Islet of Langerhans (tissue), 1 donor: ENCODE measurements at regions not wholly inside any gene's neighbourhood (a gene's known extent, or its start where the extent isn't known, plus 50 kb on each side); places are given as distances from the start of the nearest gene placed in this dataset.
"Not testable (repeated sequence)": the region's sequence is repeated elsewhere in the genome, so short reads cannot be mapped to it uniquely, and the experiment has no call there.

ENCODE experiments used
- FAIRE-seq: peaks from one replicate; lab custom pipeline; 2011; peaks lifted over from hg19 to GRCh38; lab: Jason Lieb, UNC

DNA sequence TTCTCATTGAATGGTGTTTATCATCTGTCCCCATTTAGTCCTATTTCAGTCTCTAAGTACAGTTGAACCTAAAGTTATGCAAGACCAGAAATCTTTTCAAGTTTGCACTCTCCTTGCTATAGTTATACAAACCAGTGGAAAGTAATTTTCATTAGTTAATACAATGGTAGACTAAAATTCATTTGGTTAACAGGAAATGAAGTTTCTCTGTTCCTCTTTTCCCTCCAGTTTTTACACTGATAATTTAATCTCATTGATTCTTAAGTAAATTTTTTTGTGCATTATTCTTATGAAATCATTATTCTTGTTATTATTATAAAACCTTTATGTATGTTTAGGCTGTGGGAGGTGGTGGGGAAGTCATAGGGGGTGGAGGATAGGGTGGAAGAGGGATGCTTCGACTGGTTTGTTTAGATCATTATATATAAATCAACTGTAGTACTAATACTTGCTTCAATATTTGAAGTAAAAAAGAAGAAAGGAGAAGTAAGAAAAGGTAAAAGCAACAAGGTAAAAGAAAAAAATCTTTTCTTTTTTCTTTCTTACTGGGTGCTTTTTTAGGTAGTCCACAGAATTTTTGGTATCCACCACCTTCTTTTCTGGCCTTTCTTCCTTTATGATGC lies 104.1 kb downstream of the GPR85 start:
- no peak for FAIRE-seq

DNA sequence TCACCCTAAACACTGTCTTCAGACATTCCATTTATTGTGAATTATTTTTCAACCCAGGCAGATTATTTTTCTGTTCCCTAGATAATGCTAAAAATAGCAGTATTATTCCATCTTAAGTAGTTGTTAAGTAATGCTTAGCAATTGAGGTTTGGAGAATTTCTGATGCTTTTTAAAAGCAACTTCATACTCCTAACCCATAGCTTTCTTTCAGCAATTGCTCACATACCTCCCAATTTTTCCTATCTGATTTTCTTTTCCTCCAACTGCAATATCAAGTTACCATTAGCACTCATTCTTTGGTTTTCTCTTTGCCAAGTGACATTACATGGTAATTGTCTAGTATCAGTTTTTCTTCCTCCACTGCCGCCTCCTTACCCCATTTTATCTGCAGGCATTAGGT lies 104.7 kb downstream of the GPR85 start:
- no peak for FAIRE-seq

DNA sequence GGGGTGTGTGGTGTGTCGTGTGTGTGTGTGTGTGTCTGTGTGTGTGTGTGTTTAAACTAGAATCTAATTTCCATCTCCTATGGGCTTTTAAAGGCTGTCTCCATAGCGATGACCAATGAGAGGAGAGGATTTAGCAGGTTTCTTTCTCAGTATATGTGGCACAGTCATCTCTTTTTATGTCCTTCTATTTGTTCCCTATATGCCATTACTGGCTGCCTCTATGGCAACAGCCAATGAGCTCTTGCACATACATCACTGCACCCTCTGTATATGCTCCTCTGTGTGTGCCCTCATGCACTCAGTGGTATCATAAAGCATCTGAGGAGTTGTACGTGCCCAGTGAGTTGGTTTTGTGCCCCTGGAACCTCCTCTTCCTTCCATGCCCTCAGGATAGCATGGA lies 107.6 kb downstream of the GPR85 start:
- FAIRE-seq = not testable (repeated sequence)

DNA sequence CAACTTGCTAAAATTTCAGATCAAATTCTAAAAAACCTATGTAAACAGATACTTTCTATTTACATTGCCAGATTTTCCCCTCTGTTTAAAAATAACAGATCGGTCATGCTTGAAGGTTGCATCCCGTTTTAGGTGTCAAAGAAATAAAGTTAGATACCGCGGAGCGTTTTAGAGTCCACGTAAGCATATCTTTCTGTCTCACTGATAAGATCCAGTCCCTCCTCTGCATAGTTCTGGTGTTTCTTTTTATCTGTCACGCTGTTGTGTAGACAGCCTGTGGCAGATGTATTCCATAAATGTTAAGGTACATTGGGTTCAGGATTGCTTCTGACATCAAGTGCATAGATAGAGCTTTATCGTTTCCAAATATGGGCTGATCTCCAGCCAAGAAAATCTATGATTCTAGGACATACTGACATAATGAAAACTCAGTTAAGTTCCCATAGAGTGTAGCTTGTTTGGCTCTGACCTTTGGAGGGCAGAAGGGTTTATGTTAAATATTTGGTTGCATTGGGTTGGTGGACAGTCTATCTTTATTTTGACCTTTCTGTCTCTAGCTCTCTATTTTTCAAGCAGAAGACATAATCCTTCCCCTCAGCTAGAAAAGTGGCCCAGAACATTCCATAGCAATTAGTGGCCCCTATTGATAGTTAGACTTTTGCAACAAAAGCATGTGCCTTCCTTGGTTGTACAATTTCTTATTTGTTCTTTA lies 109.2 kb downstream of the GPR85 start:
- peak; percentile 24 for FAIRE-seq

DNA sequence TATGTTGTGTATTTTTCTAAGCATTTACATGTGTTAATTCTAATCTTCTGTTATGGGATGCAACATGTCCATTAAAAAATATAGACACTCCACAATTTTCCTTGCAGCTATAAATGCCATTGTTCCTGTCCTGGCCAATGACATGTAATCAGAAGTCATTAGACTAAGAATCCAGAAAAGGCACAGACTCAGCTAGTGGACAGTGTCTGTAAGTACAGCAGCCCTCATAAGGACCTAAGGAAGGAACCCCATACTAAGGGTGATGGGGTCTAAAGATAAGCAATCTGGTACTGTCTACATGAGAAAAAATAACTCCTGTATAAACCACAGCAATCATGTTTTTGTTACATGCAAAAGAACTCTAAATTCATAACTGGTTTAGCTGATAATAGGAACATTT lies 115.9 kb downstream of the GPR85 start:
- FAIRE-seq = no peak

DNA sequence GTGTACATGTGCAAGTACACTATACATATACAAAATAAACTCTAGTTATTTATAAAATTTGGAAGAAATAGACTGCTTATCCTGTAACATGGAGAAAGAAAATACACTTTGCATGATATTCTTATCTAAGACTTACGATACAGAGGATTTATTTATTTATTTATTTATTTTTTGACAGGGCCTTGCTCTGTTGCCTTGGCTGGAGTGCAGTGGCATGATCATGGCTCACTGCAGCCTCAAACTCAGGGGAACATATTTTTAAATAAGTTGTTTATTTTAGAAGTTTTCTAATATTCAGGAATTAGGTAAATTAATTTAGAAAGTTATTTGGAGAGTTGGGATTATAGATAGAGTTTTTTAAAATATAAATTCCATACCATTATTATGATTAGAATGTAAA lies 116.7 kb downstream of the GPR85 start:
- FAIRE-seq = no peak

DNA sequence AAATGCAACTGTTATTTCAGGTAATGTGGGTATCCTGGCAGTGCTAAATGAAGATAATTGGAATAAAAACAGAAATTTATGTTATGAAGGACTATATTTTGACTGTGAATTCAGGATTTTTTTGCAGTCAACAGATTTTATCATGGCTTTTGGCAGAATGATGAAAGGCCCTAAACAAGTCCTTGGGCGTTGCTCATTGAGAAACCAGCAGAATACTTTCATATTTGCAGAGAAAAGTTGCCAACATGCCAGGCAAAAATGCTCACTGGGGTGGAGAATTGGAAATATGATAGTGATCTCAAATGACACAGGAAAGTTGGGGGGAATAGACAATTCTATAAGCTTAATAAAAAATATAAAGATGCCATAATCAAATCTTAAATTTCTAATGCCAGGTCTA lies 121.1 kb downstream of the GPR85 start:
- FAIRE-seq = no peak

DNA sequence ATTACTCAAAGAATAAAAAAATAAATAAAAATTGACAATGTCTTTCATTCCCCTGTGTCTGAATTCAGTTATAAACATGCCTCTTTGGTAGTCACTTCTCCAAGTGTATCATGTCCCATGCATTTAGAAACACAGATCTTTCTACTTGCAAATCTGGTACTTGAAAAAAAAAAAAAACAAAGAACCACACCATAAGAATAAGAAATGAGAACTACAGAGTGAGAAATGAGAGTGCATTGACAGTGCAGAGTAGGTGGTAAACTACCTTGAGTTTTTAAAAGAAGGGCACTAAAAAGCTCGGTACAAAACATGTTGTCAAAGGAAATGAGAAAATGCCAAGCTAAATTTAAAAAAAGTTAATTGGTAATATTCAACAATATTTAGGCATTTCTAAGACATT lies 123.0 kb downstream of the GPR85 start:
- FAIRE-seq = no peak

DNA sequence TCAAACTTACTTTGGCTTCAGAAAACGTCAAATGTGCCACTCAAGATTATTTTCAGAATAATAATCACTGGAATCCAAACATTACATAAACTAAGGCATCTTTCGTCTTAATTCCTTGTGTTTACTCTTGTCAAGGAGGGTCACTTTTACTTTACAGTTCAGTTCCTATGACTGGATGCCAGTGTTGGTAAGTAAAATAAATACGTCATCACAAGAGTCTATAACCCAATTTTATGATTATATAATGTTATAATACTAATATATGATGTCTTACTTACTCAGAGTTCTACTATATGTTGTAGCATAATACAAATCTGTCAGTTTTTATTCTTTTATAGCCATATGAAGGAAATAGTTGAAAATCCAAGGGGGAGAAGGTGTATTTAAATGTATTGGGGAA lies 123.8 kb downstream of the GPR85 start:
- no peak for FAIRE-seq

DNA sequence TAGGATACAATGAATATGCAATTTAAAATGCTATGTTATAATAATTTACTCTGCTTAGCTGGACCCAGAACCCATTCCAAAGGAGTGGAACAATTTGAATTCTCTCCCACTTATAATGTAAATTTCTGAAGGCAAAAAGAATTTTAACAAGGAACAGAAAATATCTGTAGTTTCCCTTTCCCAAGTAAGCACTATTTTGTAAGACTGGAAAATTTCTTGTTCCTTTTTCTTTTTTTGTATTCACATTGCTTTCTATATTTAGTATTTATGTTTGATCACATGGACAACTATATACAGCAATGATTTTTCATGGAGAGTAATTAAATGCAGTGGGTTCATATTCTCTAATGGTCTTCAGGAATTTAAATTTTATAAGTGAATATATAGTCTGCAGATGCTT lies 127.4 kb downstream of the GPR85 start:
- FAIRE-seq = no peak

DNA sequence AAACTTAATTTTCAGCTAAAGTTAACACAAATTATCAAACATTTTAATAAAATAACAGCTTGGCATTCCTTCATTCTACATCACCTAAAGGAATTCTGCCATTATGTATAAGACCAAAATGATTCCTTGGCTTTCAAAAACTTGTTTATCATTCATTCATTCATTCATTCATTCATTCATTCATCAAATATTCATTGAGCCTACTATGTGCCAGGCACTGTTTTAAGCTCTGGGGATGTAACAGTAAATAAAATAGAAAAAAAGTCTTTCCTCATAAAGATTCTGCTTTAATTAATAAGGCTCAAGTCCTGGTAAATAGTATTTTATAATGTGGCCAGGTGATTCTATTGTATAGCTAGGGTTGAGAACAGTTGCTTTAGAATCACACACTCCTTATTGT lies 127.9 kb downstream of the GPR85 start:
- no peak for FAIRE-seq

DNA sequence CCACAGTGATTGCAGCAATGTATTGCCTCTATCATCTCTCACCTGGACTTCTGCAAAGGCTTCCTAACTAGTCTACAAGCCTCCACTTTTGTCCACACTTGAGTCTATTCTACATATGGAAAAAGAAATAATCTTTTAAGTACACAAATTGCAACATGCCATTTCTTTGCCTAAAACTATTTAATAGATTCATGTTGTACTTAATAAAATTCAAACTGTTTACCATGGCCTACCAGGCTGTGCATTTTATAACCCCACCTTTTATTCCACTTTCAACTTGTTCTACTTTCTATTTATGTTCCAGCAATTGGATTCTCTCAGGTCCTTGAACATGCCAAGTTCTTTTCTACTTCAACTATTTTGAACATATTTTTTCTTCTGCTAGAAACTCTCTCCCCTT lies 128.7 kb downstream of the GPR85 start:
- no peak for FAIRE-seq

DNA sequence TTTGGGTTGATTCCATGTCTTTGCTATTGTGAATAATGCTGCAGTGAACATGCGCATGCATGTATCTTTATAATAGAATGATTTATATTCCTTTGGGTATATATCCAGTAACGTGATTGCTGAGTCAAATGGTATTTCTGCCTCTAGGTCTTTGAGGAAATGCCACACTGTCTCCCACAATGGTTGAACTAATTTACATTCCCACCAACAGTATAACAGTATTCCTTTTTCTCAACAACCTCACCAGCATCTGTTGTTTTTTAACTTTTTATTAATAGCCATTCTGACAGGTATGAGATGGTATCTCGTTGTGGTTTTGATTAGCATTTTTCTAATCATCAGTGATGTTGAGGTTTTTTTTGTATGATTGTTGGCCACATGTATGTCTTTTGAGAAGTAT lies 133.6 kb downstream of the GPR85 start:
- not testable (repeated sequence) for FAIRE-seq

DNA sequence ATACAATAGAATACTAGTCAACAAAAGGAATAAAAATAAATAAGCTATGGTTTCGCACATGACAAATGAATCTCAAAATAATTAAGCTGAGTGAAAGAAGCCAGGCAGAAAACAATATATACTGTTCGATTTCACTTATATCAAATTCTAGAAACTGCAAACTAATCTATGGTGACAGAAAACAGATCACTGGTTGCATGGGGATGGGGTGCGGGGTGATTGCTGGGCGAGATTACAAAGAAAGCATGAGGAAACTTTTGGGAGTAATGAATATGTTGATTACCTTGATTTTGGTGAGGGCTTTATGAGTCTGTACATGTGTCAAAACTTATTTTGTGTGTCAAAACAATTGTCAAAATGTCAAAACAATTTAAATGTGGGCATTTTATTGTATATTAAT lies 135.6 kb downstream of the GPR85 start:
- FAIRE-seq = no peak

DNA sequence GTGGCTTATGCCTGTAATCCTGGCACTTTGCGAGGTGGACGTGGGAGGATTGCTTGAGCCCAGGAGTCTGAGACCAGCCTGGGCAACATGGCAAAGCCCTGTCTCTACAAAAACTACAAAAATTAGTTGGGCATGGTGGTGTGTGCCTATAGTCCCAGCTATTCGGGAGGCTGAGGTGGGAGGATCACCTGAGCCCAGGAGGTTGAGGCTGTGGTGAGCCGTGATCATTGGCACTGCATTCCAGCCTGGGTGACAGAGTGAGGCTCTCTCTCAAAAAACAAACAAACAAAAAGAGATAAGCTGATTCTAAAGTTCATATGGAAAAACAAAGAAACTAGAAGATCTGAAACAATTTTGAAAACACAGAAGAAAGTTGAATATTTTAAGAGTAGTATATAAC lies 136.9 kb downstream of the GPR85 start:
- not testable (repeated sequence) for FAIRE-seq

DNA sequence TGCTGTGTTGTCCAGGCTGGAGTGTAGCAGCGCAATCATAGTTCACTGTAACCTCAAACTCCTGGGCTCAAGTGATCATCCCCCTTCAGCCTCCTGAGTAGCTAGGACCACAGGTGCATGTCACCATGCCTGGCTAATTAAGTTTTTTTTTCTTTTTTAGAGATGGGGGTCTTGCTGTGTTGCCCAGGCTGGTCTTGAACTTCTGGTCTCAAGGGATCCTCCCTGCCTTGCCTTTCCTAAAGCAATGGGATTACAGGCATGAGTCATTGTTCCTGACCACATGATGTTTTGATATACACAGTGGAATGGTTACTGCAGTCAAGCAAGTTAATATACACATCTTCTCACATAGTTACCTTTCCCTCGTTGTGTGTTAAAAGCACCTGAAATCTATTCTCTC lies 140.3 kb downstream of the GPR85 start:
- FAIRE-seq = no peak

DNA sequence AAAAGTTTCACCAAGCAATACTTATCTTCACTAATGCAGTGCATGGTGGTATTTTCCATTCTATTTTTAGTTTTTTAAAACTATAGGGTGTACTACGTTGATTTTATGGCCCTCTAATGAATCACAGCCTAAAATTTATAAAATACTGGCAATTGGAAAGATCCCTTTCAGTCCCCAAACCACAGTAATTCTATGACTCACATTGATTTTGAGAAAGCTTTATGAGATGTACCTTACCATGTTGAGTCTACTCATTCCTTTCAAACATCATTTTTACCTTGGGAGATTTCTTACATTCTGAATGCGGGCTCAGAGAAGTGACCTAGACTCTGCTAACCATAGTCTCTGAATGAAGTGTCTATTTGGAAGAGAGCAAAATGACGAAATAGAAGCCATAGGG lies 141.6 kb downstream of the GPR85 start:
- no peak for FAIRE-seq

DNA sequence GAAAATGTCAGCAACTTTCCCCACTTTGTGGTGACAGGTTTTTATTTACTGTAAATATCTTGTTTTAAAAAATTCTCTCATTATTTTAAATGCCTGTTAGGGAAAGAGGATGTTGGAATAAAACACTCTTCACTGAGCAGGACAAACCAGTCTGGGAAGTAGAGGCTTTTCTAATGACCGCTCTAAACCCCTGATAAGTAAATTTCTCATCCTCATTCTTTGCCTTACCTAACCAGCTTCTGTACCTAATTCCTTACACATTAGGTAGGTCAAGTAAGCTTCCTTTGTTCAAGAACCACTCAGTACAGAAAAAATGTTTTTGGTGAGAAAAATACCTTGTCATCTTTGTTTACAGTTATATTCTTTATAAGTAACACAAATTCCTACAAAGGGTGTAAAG lies 143.6 kb downstream of the GPR85 start:
- no peak for FAIRE-seq

DNA sequence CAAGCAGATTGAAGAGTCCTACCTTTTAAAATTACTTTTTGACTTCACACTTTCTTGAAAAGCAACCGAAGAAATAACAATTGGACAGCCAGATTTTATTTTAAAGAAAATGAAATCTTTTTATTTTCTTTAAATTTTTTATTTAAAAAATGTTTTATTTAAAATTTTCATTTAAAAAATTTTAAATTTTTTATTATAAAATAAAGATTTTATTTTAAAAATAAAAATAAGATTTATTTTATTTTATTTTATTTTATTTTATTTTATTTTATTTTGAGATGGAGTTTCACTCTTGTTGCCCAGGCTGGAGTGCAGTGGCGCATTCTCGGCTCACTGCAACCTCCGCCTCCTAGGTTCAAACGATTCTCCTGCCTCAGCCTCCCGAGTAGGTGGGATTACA lies 144.5 kb downstream of the GPR85 start:
- not testable (repeated sequence) for FAIRE-seq

DNA sequence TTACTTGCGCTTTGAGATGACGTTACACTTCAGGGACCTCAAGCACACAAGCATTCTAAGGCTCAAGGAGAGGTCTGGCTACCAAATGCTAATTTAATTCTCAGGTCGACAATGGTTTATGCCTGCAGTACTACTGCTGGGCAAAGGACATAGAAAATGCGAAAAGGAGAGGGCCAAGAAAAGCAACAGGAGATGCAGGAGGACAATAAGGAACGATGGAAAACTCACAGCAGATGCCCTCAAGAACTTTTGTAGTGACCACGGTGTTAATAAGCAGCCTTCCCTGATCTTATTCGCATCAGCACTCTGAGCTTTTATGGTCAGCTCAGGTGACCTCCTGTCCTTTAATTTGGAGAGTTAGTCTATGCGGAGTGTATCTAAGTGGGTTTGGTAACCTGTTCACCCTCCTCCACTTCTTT lies 146.3 kb downstream of the GPR85 start:
- no peak for FAIRE-seq

DNA sequence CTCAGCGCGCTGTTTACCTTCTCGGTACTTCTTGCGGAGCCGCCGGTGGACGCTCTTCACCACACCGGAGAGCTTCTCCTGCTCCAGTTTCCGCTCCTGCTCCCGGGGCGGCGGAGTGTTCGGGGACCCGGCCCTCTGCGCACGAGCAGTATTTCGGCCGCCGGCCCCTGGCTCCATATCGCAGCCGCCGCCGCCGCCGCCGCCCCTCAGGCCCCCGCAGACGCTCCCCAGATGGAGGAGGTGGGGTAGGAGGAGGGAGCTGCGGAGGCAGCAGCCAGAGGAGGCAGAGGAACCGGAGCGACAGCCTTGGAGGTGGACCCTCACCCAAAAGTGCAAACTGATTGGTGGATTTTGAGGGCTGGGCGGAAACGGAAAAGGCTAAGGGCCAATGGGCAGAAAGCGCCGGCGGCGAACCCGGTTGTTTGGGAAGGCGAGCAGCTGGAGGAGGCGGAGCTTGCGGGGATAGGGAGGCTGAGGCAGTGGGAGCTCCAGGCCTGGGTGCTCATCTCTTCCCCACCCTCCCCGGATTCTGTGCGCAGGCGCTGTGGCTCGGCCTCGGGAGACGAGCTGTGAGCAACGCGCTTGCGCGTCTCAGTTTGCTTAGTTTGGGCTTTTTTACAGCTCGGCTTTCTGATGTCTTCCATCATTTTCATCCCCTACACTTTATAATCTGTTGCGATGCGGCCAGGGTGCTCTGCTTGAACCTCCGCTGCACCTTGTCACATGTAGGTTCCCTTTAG lies 146.9 kb downstream of the GPR85 start:
- FAIRE-seq = peak; percentile 99

DNA sequence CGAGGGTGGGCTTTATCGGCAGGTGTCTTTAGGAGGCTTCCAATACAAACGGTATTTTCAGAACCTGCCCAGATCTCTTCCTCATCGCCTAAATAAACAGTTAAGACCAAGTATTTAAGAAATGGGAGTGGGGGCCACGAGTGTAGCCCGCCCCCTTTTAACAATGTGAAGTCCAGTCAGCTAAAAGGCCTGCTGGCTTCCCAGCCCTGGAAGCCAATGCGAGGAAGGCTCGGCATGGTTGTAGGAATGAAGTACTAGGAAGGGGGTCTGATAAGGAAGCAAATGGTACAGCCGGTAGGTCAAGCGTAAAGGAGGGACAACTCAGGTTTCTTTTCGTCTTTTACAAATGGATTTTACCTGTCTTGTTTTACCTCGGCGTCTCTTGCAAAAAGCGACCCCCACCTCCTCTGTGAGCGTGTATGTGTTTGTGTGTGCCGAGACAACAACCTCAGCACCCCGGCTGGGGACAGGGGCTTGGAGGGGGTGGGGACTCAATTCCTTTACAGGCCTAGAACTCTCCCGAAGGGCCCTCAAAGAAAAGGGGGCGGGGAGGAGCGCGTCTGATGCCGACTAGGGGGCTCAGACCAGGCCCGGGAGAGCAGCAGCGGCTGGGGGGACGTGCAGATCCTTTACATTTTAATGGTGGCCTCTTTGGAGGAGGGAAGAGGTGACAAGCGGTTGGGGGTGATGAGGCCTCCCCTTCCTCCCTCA lies 147.6 kb downstream of the GPR85 start:
- no peak for FAIRE-seq
